K562 (cell line): ENCODE measurements at regions not wholly inside any gene's neighbourhood (a gene's known extent, or its start where the extent isn't known, plus 50 kb on each side); places are given as distances from the start of the nearest gene placed in this dataset.
A peak's percentile ranks its signal among the peaks of the same experiment; 100 is the strongest.

ENCODE experiments used
- CBFA2T2 ChIP-seq: fragments of 450-650 bp; conservative IDR thresholded peaks from 2 replicates; pipeline ENCODE4 v1.6.1; 2017; ENCODE audit warnings: mild to moderate bottlenecking
- CUX1 ChIP-seq: fragments of 200-800 bp; sonication (Bioruptor generic); IDR thresholded peaks from 2 replicates; pipeline ENCODE4 v1.6.1; 2016; ENCODE audit warnings: missing genetic modification characterization, missing compliant biosample characterization
- RAD51 ChIP-seq: fragments of 450-650 bp; IDR thresholded peaks from 2 replicates; pipeline ENCODE4 v1.7.1; 2016; ENCODE audit warnings: low read depth, mild to moderate bottlenecking, borderline replicate concordance
- REST ChIP-seq, 2 experiments: fragments of 450-650 bp; formaldehyde crosslinking in 1 of 2; IDR thresholded peaks; 2 replicates each; pipeline versions ENCODE4 v1.4.0 to v1.6.1; 2014 to 2020; ENCODE audit warnings: mild to moderate bottlenecking in 2 of 2, borderline replicate concordance in 1 of 2, low read depth in 1 of 2
- TF ChIP-seq, protein P1 (sequence below): sonication (generic); formaldehyde crosslinking; IDR thresholded peaks from 2 replicates; pipeline ENCODE4 v1.9.0; 2022; ENCODE audit warnings: mild to moderate bottlenecking, missing genetic modification reagents
- TF ChIP-seq, protein P2 (sequence below): fragments of 250-450 bp; sonication (Bioruptor Pico); IDR thresholded peaks from 2 replicates; pipeline ENCODE4 v1.5.0; 2021; ENCODE audit warnings: mild to moderate bottlenecking, moderate library complexity

- TF ChIP-seq CUX1 (no peak), RAD51 (peak; percentile 75; the same call in 1 of the 2 replicates), REST (IDR thresholded peaks at IDR 0.05; ENCODE audit: borderline replicate concordance) (0 out of 2 replicates have a peak, but pooled peaks have one; percentile 22), REST (CRISPR knock-in tag; IDR thresholded peaks at IDR 0.05; ENCODE audit: low read depth) (no peak), CBFA2T2 (0 out of 2 replicates have a peak, but pooled peaks have one; percentile 18)
- TF ChIP-seq, protein P1, sequence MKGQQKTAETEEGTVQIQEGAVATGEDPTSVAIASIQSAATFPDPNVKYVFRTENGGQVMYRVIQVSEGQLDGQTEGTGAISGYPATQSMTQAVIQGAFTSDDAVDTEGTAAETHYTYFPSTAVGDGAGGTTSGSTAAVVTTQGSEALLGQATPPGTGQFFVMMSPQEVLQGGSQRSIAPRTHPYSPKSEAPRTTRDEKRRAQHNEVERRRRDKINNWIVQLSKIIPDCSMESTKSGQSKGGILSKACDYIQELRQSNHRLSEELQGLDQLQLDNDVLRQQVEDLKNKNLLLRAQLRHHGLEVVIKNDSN (CRISPR knock-in tag): peak; percentile 89
- TF ChIP-seq, protein P2, sequence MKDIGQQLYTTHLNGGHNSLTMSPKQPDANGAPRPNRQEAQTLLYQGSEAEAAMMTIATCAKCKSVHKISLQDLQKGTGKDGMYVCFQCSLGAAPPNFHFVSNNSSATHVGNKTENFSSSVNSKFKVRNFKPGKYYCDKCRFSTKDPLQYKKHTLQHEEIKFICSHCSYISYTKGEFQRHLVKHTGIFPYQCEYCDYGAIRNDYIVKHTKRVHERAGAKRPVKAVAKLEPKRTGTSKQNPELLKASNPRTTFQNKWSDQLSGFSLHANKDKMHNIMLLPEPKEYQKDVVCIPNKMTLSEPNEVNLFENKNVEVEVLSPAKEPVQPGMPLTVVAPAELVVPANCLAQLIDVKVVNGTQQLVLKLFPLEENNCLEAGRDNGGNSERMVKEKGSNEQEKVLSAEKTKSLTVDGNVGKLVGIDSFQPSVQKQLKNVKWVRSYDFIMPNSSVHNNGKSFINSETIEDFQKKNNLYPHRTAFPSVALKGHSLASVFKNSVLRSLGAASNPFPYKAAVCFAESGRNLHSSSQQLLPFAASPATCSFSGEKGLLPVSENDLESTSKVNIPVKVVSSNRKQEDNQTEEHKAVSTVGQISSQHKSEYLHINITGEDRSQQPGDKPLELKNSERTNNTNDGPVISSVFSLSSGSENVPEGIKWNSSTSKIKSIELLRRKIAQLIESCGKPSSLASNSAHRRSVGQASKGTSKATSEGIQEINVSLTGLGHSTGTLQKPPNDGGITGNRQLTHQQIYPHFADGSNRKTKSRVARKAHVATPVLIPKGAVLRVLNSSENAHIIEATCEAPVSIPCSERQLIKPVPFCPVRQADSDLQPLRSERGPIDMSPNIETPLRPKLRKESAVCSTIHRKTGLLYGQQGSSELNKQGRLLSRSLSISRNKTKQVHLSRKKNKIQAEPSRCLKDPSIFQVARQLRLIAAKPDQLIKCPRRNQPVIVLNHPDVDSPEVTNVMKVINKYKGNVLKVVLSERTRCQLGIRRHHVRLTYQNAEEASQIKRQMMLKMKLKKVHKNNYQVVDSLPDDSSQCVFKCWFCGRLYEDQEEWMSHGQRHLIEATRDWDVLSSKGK (CRISPR knock-in tag): no peak
These were observed 118.6 kb upstream of the PRR20G start (continued) for GRCh38 chr3:127406309-127407025.
